GM13977 (cell line): ENCODE measurements at regions not wholly inside any gene's neighbourhood (a gene's known extent, or its start where the extent isn't known, plus 50 kb on each side); places are given as distances from the start of the nearest gene placed in this dataset.

Experiments
- DNase-seq: peaks from one replicate; pipeline ENCODE4 v3.0.0; 2012; ENCODE audit warnings: low spot score
- CTCF ChIP-seq: IDR thresholded peaks from 2 replicates; pipeline ENCODE4 v1.5.1; 2012; ENCODE audit warnings: mild to moderate bottlenecking, control low read depth; ENCODE audit not compliant: insufficient read depth; ENCODE audit errors: extremely low read depth, missing control alignments
- in situ Hi-C: fragments of 300-500 bp; cut with MboI; formaldehyde crosslinking; loops from one replicate; pipeline ENCODE4 v1.12.0; 2022; ENCODE audit warnings: low sequenced_read_pairs, low pct_unique_long_range_greater_than_20kb, mixed read lengths, inconsistent platforms; ENCODE audit not compliant: unreplicated experiment

GRCh38 chr7:49229246-49229645 lies 304.9 kb downstream of the CDC14C start:
- no peak for DNase-seq
- no peak for TF ChIP-seq CTCF
- in situ Hi-C loops: no loop called here

GRCh38 chr7:49243521-49243920 lies 319.2 kb downstream of the CDC14C start:
- in situ Hi-C loops: no loop called here
- DNase-seq: no peak
- TF ChIP-seq CTCF: peak; percentile 6

GRCh38 chr7:49244543-49244942 lies 320.2 kb downstream of the CDC14C start:
- DNase-seq: no peak
- in situ Hi-C loops: no loop called here
- no peak for TF ChIP-seq CTCF

DNA sequence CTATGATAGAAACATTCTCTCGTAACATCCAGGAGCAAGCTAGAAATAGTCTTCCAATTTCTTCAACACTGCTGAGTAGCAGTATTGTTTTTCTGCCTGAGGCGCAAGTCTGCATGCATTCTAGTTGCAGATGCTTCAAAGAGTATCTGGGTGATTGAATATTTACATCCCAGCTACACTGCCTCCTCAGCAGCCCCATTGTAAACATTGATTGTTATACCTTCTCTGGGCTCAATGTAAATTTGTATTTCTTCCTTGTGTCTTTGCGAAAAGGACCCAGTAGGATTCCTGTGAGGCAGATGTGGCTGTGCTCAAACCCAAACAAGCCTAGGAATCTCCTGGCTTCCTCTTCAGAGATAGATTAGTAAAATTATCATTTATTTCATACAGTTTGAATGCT lies 320.7 kb downstream of the CDC14C start:
- DNase-seq: no peak

DNA sequence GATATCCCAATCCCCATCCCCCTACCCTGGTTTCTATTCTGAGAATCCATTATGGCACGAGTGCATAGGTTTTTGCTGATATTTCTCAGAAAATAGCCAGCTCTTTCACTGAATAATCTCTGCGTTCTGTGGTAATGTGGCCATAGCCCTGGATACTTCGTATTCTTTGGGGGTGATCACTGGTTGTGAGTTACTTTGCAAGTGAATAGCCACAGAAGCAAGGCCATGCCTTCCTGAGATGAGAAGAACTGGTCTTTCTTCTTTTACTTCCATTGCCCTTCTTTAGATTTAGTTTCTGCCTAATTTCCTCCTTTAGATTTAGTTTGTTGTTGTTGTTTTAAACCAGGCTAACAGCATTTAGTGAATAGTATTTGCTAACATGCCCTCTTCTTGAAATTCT lies 323.4 kb downstream of the CDC14C start:
- no peak for TF ChIP-seq CTCF
- DNase-seq: no peak
- in situ Hi-C loops: no loop called here

More for the DNA sequence above, 320.7 kb downstream of the CDC14C start:
- in situ Hi-C loops: no loop called here
- TF ChIP-seq CTCF: no peak

DNA sequence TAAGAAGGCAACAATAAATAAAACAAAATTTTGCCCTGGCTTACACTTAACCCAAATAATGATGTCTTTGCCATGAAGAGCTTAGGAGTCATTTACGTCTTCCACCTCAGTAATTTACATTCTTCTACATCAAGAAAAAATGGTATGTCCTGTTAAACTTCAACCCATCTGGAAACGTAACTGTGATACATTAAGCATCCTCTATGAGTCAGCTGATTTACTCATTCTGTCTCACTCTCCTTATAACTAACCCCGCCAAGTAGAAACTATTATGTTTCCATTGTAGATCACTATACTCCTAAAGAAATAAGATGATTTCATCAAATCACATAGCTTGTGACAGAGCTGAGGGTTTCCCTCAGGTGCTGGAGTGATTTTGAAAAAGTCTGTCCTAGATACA lies 330.7 kb downstream of the CDC14C start:
- DNase-seq: no peak
- no peak for TF ChIP-seq CTCF
- in situ Hi-C loops: no loop called here

GRCh38 chr7:49260538-49260937 lies 336.2 kb downstream of the CDC14C start:
- no peak for DNase-seq
- TF ChIP-seq CTCF: no peak
- in situ Hi-C loops: no loop called here
